ENCODE measurements at regions not wholly inside any gene's neighbourhood (a gene's known extent, or its start where the extent isn't known, plus 50 kb on each side); places are given as distances from the start of the nearest gene placed in this dataset.

- no peak for DNase-seq
These were observed 378.0 kb upstream of the SEMA3D start for GRCh38 chr7:85564861-85565260.

DNA sequence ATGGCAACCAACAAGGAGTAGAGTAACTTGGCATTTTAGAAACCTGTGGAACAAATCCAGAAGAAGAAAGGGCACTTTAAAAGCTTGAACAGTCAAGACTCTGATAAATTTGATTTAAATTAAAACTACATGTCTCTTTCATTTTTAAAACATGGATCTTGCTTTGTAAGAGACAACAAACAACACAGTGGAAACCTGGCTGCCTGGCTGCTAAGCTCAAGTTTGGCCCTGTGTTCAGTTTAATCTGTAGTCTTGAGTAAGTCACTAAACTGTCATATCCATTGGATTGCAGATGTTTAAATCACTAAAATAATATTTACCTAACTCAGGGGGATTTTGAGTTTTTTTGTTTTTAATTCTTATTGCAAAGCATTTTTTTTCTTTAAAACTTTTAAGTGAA, 374.9 kb upstream of the SEMA3D start:
- DNase-seq: no peak

DNA sequence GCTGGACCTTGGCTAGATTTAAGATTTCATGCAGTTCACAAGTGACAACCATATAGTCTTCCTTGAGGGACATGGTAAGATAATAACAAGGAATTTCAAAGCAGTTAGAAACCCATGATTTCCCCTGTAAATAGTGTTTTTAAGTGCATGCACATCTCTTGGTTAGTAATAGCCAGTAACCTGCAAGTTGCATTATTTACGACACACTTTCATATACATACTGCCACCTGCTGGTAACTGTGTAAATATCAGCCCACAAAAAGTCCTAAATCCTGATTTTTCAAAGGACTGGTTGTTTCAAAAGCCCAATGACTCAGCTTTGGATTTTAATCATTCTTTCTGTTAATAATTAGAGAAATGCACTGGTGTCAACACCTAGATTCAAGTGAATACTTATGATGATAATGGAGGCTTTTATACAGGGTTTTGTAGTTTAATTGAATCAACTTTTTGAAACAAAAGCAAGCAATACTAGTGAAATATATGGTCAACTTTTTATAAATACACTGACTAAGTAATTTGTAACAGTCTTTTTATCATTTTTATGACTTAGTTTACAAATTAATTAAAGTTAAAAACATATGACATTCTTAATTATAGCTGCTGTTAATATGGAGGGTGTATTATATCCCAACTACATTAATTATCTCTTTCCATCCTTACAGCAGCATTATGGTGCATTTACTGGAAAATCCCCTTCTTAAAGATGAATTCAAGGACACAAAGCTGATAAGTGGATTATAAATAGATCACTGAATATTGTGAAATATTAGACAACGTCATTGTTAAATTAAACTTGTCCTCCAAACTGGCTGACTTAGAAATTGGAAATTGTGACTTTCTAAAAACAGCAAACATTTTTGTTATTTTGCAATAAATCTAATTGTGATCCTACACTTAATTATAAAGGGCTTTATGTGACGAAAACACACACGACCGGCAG, 367.7 kb upstream of the SEMA3D start:
- peak in 1 of 2 experiments; percentile 22 for DNase-seq

DNA sequence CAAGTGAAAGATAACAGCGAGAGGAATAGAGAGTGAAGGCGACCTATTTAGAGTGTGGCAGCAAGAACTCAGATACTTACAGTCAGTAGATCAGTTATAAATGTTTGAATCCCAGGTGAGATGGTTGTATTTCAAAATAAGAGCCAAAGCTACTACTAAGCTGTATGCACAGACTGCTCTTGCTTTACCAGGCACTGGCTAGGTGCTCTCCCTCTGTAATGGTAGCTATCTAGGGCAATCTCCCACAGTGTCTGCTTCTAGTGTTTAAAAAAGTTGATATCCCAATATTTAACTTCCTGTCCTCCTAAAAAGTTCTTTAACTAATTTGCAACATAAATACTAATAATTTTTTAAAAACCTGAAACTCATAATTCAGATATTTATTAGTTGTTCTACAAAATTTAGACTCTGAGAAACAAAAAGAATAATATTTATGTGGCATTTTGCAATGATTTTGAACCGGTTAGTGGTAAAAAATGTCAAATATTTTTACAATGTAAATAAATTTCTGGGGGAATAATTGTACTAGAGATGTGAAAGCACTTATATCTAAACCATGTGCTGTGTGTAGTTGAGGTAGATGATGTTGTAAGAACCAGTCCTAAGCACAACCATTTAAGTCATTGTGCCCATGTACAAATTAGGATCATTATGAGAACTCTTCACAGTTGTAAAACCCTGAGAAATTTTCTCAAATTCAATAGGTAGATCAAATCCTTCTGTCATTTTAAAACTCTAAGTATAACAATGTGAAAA, 349.3 kb upstream of the SEMA3D start:
- no peak for DNase-seq

- no peak for DNase-seq
These were observed 343.0 kb upstream of the SEMA3D start for GRCh38 chr7:85529831-85530230.

- no peak for DNase-seq
These were observed 342.3 kb upstream of the SEMA3D start for GRCh38 chr7:85529201-85529600.

DNA sequence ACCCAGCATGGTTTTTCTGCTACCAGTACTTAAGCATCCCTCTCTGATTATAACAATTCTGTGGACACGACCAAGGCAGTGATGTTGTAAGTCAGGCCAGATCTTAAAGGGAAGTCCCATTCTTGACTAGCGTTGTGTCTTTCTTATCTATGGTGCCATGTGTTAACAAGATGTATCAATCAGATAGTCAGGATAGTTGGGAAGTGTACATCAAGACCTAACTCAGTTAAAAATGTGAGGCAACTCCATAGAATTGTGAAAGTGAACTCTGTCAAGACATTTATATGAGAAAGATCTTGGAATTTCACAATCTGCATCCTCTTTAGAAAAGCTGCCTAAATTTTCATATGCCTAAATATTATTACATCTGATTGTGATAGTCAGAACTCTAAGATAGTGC, 341.7 kb upstream of the SEMA3D start:
- DNase-seq: no peak

- no peak for DNase-seq
These were observed 338.8 kb upstream of the SEMA3D start for GRCh38 chr7:85525676-85526075.

GRCh38 chr7:85522070-85522469, 335.2 kb upstream of the SEMA3D start:
- peak in 1 of 2 experiments; percentile 52 for DNase-seq

DNA sequence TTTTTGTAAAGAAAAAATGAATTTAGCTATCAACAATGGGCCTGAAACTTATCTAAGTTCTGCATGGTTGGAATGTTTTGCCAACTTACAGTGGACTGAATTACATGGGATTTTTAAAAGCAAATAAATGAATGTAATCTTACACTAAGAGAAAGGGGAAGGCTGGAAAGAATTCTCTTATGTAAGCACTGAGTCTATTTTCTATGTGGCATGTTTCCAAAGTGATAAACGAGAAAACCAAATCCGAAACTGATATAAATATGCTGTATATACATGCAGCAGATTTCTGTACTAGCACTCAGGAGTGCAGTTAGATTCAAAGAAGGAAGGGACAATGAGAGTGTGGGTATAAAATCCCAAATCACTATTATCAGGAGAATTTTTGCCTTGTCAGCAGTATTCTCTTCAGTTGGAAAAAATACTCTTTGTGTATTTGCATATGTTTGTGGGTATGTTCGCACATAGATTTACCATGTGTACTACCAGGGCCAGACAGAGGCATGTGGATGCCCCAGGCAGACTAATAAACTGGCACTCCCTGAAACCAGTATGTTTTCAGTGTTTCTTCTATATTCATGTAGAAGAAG, 334.3 kb upstream of the SEMA3D start:
- DNase-seq: no peak

DNA sequence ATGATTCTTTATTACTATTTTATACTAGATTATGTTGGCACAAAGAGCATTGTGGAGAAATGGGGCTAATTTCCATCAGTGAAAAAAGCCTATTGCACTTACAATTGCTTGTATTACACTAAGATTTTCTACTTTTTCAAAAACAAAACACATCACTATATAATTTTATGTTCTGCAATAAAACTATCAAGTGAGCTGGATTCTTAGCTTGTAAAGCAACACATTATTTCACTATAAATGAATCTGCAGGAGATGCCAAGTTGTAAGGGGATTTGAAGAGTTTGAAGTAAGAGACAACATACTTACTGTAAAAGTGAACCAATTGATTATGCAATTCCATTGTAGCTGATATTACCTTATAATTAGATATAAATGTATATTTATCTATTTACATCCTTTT, 333.3 kb upstream of the SEMA3D start:
- no peak for DNase-seq

- no peak for DNase-seq
These were observed 329.8 kb upstream of the SEMA3D start for GRCh38 chr7:85516675-85517074.

- no peak for DNase-seq
These were observed 325.9 kb upstream of the SEMA3D start for GRCh38 chr7:85512790-85513189.

- no peak for DNase-seq
These were observed 323.4 kb upstream of the SEMA3D start for GRCh38 chr7:85510287-85510686.

DNA sequence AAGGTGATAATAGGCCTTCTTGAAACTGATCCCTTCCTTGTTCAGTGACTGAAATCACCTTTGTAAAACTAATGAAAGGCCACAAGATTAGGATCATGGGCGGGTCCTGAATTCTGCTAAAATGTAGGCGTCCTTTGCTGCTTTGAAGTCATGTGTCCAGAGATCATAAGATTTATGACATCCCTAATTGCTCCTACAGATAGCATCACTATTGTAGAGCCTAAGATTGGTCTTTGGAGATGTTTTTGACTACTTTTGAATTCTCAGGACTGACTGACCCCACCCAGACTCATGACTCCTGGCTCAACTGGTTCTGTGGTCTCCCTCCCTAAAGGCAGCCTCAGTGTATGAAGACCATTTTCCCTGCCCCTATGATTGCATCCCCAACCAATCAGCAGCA, 322.6 kb upstream of the SEMA3D start:
- no peak for DNase-seq

- DNase-seq: no peak
These were observed 322.0 kb upstream of the SEMA3D start for GRCh38 chr7:85508642-85509410.

DNA sequence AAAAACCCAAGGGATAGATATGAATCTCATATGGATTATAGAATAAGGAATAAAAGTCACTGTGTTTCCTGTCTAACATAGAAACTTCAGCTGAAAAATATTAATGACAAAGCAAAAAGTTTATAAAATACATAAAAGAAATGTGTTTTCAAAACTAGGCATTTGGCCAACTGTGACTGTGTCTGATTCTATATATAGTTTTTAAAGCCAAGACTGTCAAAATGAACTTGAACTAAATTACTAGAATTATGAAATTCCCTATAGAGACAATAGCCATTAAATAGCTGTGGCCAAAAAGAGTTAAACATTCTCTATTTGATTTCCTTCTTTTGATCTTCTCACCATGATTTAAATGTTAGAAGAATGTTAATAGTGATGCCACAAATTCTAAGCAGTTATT, 311.2 kb upstream of the SEMA3D start:
- no peak for DNase-seq

DNA sequence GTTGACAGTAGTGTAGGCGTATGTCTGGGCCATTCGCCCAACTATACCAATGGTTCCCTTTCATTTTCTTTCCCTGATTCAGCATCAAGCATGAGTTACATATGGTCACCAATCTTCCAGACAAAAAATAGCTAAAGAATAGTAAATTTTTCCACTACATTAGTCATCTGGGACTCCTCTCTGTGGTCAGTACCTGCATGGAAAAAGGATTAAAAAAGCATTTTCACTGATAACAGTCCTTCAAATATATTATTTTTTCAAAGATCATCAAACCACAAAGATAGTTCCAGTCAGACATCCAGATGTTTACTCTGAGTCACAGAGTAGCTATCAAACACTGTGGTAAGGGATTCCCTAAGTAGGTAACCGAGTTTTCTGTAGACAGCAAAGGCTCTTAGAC, 302.6 kb upstream of the SEMA3D start:
- no peak for DNase-seq

DNA sequence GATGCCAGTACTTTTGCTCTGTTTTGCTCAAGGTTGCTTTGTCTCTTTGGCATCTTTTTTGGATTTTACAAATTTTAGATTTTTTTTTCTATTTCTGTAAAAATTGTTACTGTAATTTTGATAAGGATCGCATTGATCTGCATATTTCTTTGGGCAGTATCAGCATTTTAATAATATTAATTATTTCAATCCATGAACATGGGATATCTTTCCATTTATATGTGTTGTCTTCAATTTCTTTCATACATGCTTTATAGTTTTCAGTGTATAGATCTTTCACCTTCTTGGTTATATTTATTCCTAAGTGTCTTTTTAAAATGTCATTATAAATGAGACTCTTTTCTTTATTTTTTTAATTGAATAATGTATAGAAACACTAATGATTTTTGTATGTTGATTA, 301.6 kb upstream of the SEMA3D start:
- no peak for DNase-seq

DNA sequence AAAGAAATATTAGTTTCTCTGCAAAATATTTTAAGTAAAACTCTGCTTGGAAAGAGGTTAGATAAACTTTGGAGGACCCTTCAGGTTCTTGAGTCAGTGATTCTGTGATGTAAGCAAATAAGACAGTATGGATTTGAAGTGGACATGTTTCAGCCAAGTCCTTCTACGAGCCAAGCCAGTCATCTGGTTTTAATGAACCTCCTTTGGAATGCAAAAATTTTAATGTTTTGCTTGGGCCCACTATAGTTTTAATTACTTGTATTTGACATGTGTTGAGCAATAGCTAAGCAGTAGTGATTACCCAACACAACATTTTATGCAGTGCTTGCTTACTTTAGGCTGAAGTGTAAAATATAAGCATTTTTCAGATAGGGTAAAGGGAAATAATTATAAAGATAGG, 296.3 kb upstream of the SEMA3D start:
- no peak for DNase-seq

GRCh38 chr7:85480666-85481065, 293.8 kb upstream of the SEMA3D start:
- DNase-seq: no peak

DNA sequence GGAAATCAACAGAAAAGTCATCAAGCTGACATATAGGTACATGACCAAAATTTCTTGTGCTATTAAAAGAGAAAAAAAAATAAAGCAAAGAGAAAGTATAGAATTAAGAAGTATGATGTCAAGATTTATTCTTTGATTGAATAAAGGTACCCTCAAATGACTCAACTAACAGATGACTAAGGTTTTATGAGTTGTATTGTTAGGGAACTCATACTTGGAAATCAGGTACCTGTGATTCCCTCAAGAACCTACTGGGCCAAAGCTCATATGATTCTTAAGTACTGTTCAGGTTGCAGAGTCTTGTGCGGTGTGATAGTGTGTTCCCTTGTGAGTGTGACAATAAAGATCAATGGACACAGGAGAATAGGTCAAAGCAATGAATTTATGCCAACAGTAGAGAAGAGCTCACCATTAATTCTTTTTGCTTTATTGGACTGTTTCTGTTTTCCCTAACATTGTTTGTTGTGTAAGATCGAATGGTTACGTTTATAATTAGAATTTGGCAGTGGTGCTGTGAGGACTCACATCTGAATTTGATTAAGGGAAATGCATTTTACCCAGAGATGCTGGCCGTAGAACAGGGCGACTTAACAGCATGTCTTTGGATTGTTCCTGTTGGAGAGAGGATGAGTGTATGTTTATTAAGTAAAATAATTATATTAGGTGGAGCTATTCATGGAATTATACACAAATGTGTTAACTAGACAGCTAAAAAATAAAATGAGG, 293.2 kb upstream of the SEMA3D start:
- DNase-seq: no peak

Data from NCI-H187 (cell line).